Astrocyte (in vitro differentiated cells and primary cell): ENCODE measurements at regions not wholly inside any gene's neighbourhood (a gene's known extent, or its start where the extent isn't known, plus 50 kb on each side); places are given as distances from the start of the nearest gene placed in this dataset.

Experiments used
- DNase-seq: peaks from one replicate; pipeline ENCODE4 v3.0.0-alpha.2; 2010; ENCODE audit warnings: low read depth
- FAIRE-seq: peaks from 2 replicates; lab custom pipeline; 2011; peaks lifted over from hg19 to GRCh38; lab: Jason Lieb, UNC
- H2AFZ ChIP-seq: 2 replicates; pipeline ENCODE4 v1.6.0; 2012; ENCODE audit warnings: low read depth, low read length, inconsistent platforms
- H3K27ac ChIP-seq: 2 replicates; pipeline ENCODE4 v1.5.1; 2011; ENCODE audit warnings: low read depth, low read length, inconsistent platforms
- H3K27me3 ChIP-seq: 2 replicates; pipeline ENCODE4 v1.6.0; 2011; ENCODE audit warnings: low read length, inconsistent platforms; ENCODE audit not compliant: insufficient read depth
- H3K36me3 ChIP-seq: 2 replicates; pipeline ENCODE4 v1.5.1; 2011; ENCODE audit warnings: low read length, inconsistent platforms; ENCODE audit not compliant: insufficient read depth
- H3K4me1 ChIP-seq: 2 replicates; pipeline ENCODE4 v1.5.1; 2011; ENCODE audit warnings: low read length, inconsistent platforms; ENCODE audit not compliant: insufficient read depth
- H3K4me2 ChIP-seq: 2 replicates; pipeline ENCODE4 v1.6.0; 2012; ENCODE audit warnings: low read length, inconsistent platforms
- H3K4me3 ChIP-seq: 2 replicates; pipeline ENCODE4 v1.5.1; 2011; ENCODE audit warnings: low read depth, mild to moderate bottlenecking, low read length, inconsistent platforms; ENCODE audit not compliant: insufficient read depth
- H3K79me2 ChIP-seq: 2 replicates; pipeline ENCODE4 v1.6.0; 2012; ENCODE audit warnings: mild to moderate bottlenecking, low read length, inconsistent platforms; ENCODE audit not compliant: insufficient read depth
- H3K9ac ChIP-seq: 2 replicates; pipeline ENCODE4 v1.6.0; 2012; ENCODE audit warnings: mild to moderate bottlenecking, low read length, inconsistent platforms
- H3K9me3 ChIP-seq: 2 replicates; pipeline ENCODE4 v1.5.1; 2012; ENCODE audit warnings: low read depth, mild to moderate bottlenecking, low read length, inconsistent platforms; ENCODE audit not compliant: insufficient read depth
- H4K20me1 ChIP-seq: 2 replicates; pipeline ENCODE4 v1.6.0; 2012; ENCODE audit warnings: low read length, inconsistent platforms; ENCODE audit not compliant: insufficient read depth
- H3K27ac Mint-ChIP-seq: one replicate; pipeline ENCODE4 v1.8.0; 2021; ENCODE audit warnings: mild to moderate bottlenecking, mixed read lengths; ENCODE audit not compliant: unreplicated experiment
- H3K27me3 Mint-ChIP-seq: one replicate; pipeline ENCODE4 v1.8.0; 2021; ENCODE audit warnings: low read depth, mixed read lengths; ENCODE audit not compliant: unreplicated experiment
- H3K36me3 Mint-ChIP-seq: one replicate; pipeline ENCODE4 v1.8.0; 2021; ENCODE audit warnings: low read depth, mixed read lengths; ENCODE audit not compliant: unreplicated experiment
- H3K4me1 Mint-ChIP-seq: one replicate; pipeline ENCODE4 v1.8.0; 2021; ENCODE audit warnings: low read depth, mixed read lengths; ENCODE audit not compliant: unreplicated experiment
- H3K4me3 Mint-ChIP-seq: one replicate; pipeline ENCODE4 v1.8.0; 2021; ENCODE audit warnings: mild to moderate bottlenecking, moderate library complexity, mixed read lengths; ENCODE audit not compliant: unreplicated experiment
- H3K9me3 Mint-ChIP-seq: one replicate; pipeline ENCODE4 v1.8.0; 2021; ENCODE audit warnings: mild to moderate bottlenecking, mixed read lengths; ENCODE audit not compliant: unreplicated experiment
- CTCF ChIP-seq: IDR thresholded peaks from 2 replicates; pipeline ENCODE4 v1.5.1; 2011; ENCODE audit warnings: low read depth, mild to moderate bottlenecking, inconsistent platforms, low read length, moderate library complexity; ENCODE audit not compliant: insufficient read depth
- EZH2 ChIP-seq: IDR thresholded peaks from 2 replicates; pipeline ENCODE4 v1.6.1; 2012; ENCODE audit warnings: mild to moderate bottlenecking, low read length, inconsistent platforms; ENCODE audit not compliant: insufficient read depth

DNA sequence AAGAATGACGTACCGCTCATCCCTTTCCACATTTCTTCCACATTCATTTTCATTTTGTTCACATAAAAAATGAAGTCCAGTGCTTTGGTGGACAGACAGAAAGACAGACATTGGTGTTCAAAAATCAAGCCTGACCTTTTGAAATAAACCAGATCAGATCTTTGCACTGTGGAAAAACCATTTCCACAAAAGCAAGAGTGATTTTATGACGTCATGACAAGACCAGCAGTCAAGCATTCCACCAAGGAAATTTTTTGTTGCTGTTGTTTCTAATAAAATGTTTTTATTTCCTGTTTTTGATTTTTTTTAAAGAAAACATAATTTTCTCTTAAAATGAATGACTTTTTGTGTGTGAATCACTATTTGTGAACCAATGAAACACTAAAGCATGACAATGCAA is 350.0 kb downstream of the KCNJ2 start:
- Mint-ChIP-seq H3K27me3 (no peaks in the 10 kb centered on the region), H3K9me3 (no peaks in the 10 kb centered on the region), H3K36me3 (no peaks in the 10 kb centered on the region), H3K4me1 (no peaks in the 10 kb centered on the region), H3K27ac (no peak overlapping the region), H3K4me3 (no peak overlapping the region)
- no peak for DNase-seq
- no peaks in the 10 kb centered on the region for H3K36me3 ChIP-seq
- H3K9ac ChIP-seq: no peak overlapping the region
- H3K4me3 ChIP-seq: no peak overlapping the region
- no peaks in the 10 kb centered on the region for H3K4me1 ChIP-seq
- H3K4me2 ChIP-seq: no peak overlapping the region
- TF ChIP-seq EZH2 (no peak), CTCF (no peak)
- H3K9me3 ChIP-seq: no peaks in the 10 kb centered on the region
- H3K27me3 ChIP-seq: no peaks in the 10 kb centered on the region
- FAIRE-seq: no peak
- H4K20me1 ChIP-seq: no peaks in the 10 kb centered on the region
- H3K27ac ChIP-seq: no peak overlapping the region
- H3K79me2 ChIP-seq: no peaks in the 10 kb centered on the region
- H2AFZ ChIP-seq: no peak overlapping the region

GRCh38 chr17:70520447-70520846 is 351.1 kb downstream of the KCNJ2 start:
- H2AFZ ChIP-seq: no peak overlapping the region
- no peak overlapping the region for H3K27ac ChIP-seq
- Mint-ChIP-seq H3K4me1 (no peaks in the 10 kb centered on the region), H3K27me3 (no peaks in the 10 kb centered on the region), H3K27ac (no peak overlapping the region), H3K4me3 (no peak overlapping the region), H3K9me3 (no peaks in the 10 kb centered on the region), H3K36me3 (no peaks in the 10 kb centered on the region)
- no peak for FAIRE-seq
- TF ChIP-seq EZH2 (no peak), CTCF (no peak)
- no peak overlapping the region for H3K4me2 ChIP-seq
- H3K4me3 ChIP-seq: no peak overlapping the region
- H3K9me3 ChIP-seq: no peaks in the 10 kb centered on the region
- no peaks in the 10 kb centered on the region for H3K4me1 ChIP-seq
- no peaks in the 10 kb centered on the region for H3K79me2 ChIP-seq
- no peak for DNase-seq
- no peaks in the 10 kb centered on the region for H4K20me1 ChIP-seq
- H3K9ac ChIP-seq: no peak overlapping the region
- no peaks in the 10 kb centered on the region for H3K27me3 ChIP-seq
- H3K36me3 ChIP-seq: no peaks in the 10 kb centered on the region

DNA sequence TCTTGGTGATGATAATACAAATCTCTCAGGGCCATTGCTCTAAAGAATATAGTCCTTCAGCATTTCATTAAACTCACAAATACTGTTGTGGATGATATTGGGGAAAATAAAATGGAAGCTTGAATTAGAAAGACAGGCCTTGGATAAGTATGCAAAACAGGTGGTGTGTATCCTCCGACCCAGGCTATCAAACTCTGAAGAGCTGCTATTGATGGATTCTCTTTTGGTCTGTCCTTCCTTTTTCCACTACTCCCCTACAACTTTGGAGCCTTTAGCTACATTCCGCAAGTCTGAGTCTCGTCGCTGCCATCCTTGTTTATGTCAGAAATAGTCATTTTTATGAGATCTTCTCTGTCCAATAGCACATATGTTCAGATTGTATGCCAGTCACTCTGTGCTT is 351.6 kb downstream of the KCNJ2 start:
- no peaks in the 10 kb centered on the region for H3K79me2 ChIP-seq
- no peaks in the 10 kb centered on the region for H4K20me1 ChIP-seq
- H2AFZ ChIP-seq: no peak overlapping the region
- H3K9me3 Mint-ChIP-seq: no peaks in the 10 kb centered on the region
- H3K4me2 ChIP-seq: no peak overlapping the region
- no peak for DNase-seq
- no peaks in the 10 kb centered on the region for H3K27me3 ChIP-seq
- H3K4me1 Mint-ChIP-seq: no peaks in the 10 kb centered on the region
- no peak overlapping the region for H3K9ac ChIP-seq
- FAIRE-seq: no peak
- no peak overlapping the region for H3K27ac Mint-ChIP-seq
- TF ChIP-seq EZH2: no peak
- no peak for TF ChIP-seq CTCF
- H3K4me3 ChIP-seq: no peak overlapping the region
- no peaks in the 10 kb centered on the region for H3K9me3 ChIP-seq
- no peaks in the 10 kb centered on the region for H3K27me3 Mint-ChIP-seq
- H3K27ac ChIP-seq: no peak overlapping the region
- H3K4me3 Mint-ChIP-seq: no peak overlapping the region
- no peaks in the 10 kb centered on the region for H3K36me3 ChIP-seq
- no peaks in the 10 kb centered on the region for H3K4me1 ChIP-seq
- no peaks in the 10 kb centered on the region for H3K36me3 Mint-ChIP-seq
